Fibroblast of the aortic adventitia (primary cell): ENCODE measurements at regions not wholly inside any gene's neighbourhood (a gene's known extent, or its start where the extent isn't known, plus 50 kb on each side); places are given as distances from the start of the nearest gene placed in this dataset.

ENCODE experiments used
- DNase-seq: peaks from one replicate; pipeline ENCODE4 v3.0.0-alpha.2; 2010; ENCODE audit warnings: low read depth
- H3K4me3 ChIP-seq: 2 replicates; pipeline ENCODE4 v1.5.1; 2011; ENCODE audit warnings: low read depth, mild to moderate bottlenecking, control low read depth, low read length, moderate library complexity
- TF ChIP-seq, protein P1 (sequence below): IDR thresholded peaks from 2 replicates; pipeline ENCODE4 v1.5.1; 2011; ENCODE audit warnings: mild to moderate bottlenecking, low read length, control low read depth, inconsistent platforms; ENCODE audit not compliant: insufficient read depth

DNA sequence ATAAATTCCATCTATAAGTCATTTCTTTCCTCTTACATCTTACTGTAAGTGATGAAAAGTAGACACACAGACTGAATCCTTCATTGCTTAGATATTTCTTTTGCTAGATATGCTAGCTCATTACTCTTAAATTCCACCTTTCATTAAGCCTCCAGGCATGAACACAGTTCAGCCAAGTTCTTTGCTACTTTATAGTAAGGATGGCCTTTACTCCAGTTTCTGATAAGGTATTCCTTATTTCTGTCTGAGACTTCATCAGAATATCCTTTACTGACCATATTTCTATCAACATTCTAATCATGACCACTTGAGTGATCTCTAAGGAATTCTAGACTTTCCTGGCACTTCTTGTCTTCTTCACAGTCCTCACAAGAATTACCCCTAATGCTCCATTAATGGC lies 191.7 kb upstream of the KCTD3 start:
- TF ChIP-seq, protein P1, sequence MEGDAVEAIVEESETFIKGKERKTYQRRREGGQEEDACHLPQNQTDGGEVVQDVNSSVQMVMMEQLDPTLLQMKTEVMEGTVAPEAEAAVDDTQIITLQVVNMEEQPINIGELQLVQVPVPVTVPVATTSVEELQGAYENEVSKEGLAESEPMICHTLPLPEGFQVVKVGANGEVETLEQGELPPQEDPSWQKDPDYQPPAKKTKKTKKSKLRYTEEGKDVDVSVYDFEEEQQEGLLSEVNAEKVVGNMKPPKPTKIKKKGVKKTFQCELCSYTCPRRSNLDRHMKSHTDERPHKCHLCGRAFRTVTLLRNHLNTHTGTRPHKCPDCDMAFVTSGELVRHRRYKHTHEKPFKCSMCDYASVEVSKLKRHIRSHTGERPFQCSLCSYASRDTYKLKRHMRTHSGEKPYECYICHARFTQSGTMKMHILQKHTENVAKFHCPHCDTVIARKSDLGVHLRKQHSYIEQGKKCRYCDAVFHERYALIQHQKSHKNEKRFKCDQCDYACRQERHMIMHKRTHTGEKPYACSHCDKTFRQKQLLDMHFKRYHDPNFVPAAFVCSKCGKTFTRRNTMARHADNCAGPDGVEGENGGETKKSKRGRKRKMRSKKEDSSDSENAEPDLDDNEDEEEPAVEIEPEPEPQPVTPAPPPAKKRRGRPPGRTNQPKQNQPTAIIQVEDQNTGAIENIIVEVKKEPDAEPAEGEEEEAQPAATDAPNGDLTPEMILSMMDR: no peak
- peak; percentile 6 for DNase-seq

DNA sequence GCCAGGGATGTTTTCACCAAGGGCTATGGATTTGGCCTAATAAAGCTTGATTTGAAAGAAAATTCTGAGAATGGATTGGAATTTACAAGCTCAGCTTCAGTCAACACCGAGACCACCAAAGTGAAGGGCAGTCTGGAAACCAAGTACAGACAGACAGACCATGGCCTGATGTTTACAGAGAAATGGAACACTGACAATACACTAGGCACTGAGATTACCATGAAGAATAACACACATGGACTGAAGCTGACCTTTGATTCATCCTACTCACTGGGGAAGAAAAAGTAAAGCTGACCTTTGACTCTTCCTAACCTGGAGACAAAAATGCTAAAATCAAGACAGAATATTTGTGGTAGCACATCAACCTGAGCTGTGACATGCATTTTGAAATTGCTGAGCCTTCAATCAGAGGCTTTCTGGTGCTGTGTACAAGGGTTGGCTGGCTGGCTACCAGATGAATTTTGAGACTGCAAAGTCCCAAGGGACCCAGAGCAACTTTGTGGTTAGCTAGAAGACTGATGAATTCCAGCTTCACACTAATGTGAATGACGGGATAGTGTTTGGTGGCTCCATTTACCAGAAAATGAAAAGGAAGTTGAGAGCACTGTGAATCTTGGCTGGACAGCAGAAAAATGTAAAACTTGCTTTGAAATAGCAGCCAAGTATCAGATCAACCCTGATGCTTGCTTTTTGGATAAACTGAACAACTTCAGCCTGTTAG lies 190.4 kb upstream of the KCTD3 start:
- no peak overlapping the region for H3K4me3 ChIP-seq
- peak; percentile 61 for DNase-seq
- TF ChIP-seq, protein P1: no peak

More for the DNA sequence above, 191.7 kb upstream of the KCTD3 start:
- H3K4me3 ChIP-seq: no peak overlapping the region

DNA sequence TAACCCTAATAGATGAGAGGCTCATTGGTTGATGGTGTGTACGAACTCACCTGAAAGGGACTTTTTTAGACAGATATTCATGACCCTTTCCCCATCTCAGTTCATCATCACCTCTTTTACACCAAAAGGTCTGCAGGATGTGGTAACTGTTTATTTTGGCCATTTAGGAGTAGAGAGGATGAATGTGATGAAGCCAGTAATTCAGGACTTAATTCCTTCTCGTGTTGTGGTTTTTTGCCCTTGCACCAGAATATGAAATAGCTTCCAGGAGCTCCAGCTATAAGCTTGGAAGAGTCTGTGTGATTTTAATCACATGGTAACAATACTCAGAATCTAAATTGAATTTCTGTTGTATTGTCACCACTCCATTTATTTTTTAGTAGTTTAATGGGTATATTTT lies 189.4 kb upstream of the KCTD3 start:
- DNase-seq: no peak
- no peak overlapping the region for H3K4me3 ChIP-seq
- TF ChIP-seq, protein P1: no peak

DNA sequence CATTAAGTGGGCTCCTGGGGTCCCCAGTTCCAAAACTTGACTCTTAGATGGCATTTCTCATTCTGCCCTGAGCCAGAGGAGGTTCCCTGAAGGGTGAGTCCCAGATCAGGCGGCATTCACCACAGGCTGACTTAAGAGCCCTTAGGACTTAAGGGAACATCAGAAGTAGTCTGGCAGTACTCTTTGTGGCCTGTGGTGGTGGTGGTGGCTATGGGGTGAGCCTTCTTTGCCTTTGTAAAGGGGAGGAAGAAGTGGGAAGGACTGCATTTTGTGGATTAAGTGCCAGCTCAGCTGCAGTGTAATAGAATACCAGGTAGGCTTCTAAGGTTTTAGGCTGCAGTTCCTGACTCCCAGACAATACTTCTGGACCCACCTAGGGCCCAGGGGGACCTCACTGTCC lies 186.5 kb upstream of the KCTD3 start:
- no peak for DNase-seq
- H3K4me3 ChIP-seq: no peak overlapping the region
- TF ChIP-seq, protein P1: no peak

DNA sequence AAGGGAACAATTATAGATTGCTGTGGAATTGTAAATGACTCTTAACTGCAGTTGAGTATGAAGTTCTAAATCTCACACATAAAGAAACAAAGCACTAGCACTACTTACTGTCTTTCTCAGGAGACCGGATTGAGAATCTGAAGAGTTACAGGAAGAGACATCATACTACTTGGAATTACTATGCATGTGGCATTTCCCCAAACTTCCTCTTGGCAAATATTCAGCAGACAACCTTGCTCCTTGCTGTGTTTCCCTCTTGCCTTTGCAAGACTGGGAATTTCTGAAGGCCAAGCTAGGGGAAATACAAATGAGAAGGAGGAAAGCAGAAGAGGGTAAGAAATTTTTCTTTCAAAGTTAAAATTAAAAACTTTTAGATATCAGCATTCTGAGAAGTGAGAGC lies 173.6 kb upstream of the KCTD3 start:
- TF ChIP-seq, protein P1: no peak
- H3K4me3 ChIP-seq: no peak overlapping the region
- DNase-seq: no peak

DNA sequence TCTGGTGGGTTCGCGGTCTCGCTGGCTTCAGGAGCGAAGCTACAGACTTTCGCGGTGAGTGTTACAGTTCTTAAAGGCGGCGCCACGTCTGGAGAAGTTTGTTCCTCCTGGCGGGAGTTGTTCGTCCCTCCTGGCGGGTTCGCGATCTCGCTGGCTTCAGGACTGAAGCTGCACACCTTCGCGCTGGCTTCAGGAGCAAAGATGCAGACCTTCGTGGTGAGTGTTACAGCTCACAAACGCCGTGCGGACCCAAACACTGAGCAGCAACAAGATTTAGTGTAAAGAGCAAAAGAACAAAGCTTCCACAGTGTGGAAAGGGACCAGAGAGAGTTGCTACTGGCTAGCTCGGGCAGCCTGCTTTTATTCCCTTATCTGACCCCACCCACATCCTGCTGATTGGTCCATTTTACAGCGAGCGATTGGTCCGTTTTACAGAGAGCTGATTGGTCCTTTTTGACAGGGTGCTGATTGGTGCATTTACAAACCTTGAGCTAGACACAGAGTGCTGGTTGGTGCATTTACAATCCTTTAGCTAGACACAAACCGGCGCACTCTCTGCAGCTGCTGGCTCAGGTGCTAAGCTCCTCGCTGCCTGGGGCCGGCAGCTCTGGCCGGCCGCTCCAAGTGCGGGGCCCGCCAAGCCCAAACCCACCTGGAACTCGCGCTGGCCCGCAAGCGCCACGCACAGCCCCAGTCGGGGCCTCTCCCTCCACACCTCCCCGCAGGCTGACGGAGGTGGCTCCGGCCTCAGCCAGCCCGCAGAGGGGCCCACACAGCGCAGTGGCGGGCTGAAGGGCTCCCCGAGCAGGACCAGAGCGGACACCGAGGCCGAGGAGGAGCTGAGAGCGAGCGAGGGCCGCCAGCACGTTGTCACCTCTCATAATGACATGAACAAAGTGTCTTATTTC lies 172.8 kb upstream of the KCTD3 start:
- TF ChIP-seq, protein P1: no peak
- no peak for DNase-seq
- no peak overlapping the region for H3K4me3 ChIP-seq
